HL-60 (cell line): ENCODE measurements at regions not wholly inside any gene's neighbourhood (a gene's known extent, or its start where the extent isn't known, plus 50 kb on each side); places are given as distances from the start of the nearest gene placed in this dataset.

ENCODE experiments used
- DNase-seq, 2 experiments: peaks; one replicate each; pipeline ENCODE4 v3.0.0-alpha.2; 2010 to 2020; ENCODE audit warnings: low read depth in 1 of 2, low spot score in 1 of 2
- H3K27ac ChIP-seq: fragments of 250-450 bp; sonication (Bioruptor Pico); replicated peaks from 2 replicates; pipeline ENCODE4 v1.5.1; 2020; ENCODE audit warnings: mild to moderate bottlenecking, moderate library complexity
- H3K27me3 ChIP-seq: fragments of 250-450 bp; sonication (Bioruptor Pico); 2 replicates; pipeline ENCODE4 v1.5.1; 2021; ENCODE audit warnings: mild to moderate bottlenecking, moderate library complexity; ENCODE audit not compliant: insufficient read depth, poor library complexity, severe bottlenecking
- H3K4me3 ChIP-seq: replicated peaks from 2 replicates; pipeline ENCODE4 v1.5.1; 2011; ENCODE audit warnings: mild to moderate bottlenecking, control low read depth, low read length; ENCODE audit not compliant: insufficient read depth
- GABPA ChIP-seq: IDR thresholded peaks from 2 replicates; pipeline ENCODE4 v1.6.1; 2012; ENCODE audit warnings: low read depth
- POLR2AphosphoS5 ChIP-seq: IDR thresholded peaks from 2 replicates; pipeline ENCODE4 v1.6.1; 2012; ENCODE audit warnings: low read depth
- SPI1 ChIP-seq: IDR thresholded peaks from 2 replicates; pipeline ENCODE4 v1.6.1; 2012; ENCODE audit warnings: low read depth, mild to moderate bottlenecking, borderline replicate concordance
- TF ChIP-seq, protein P1 (sequence below): IDR thresholded peaks from 2 replicates; pipeline ENCODE4 v1.6.1; 2012; ENCODE audit warnings: low read depth; ENCODE audit not compliant: insufficient replicate concordance
- TF ChIP-seq, protein P2 (sequence below): IDR thresholded peaks from one replicate; pipeline ENCODE4 v1.5.1; 2011; ENCODE audit warnings: low read length, control low read depth, inconsistent platforms; ENCODE audit not compliant: insufficient read depth

DNA sequence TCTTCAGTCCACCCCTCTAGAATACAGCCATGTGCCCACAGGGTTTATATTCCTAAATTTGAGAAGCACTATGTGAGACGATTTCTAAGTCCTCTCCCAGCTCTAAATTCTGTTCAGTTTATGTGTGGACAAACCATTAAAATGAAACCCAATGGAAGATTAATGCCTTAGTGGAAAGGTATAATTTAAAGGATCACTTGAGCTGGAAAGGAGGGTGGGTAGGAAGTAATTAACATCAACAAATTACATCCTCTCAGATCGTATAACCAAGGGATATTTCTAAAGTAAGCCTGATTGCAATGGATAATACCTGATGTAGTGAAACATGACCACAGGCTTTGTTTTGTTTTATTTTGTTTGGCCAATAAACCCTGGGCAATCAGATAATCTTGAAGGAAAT is 511.0 kb upstream of the COBL start:
- TF ChIP-seq SPI1: no peak
- TF ChIP-seq, protein P1, sequence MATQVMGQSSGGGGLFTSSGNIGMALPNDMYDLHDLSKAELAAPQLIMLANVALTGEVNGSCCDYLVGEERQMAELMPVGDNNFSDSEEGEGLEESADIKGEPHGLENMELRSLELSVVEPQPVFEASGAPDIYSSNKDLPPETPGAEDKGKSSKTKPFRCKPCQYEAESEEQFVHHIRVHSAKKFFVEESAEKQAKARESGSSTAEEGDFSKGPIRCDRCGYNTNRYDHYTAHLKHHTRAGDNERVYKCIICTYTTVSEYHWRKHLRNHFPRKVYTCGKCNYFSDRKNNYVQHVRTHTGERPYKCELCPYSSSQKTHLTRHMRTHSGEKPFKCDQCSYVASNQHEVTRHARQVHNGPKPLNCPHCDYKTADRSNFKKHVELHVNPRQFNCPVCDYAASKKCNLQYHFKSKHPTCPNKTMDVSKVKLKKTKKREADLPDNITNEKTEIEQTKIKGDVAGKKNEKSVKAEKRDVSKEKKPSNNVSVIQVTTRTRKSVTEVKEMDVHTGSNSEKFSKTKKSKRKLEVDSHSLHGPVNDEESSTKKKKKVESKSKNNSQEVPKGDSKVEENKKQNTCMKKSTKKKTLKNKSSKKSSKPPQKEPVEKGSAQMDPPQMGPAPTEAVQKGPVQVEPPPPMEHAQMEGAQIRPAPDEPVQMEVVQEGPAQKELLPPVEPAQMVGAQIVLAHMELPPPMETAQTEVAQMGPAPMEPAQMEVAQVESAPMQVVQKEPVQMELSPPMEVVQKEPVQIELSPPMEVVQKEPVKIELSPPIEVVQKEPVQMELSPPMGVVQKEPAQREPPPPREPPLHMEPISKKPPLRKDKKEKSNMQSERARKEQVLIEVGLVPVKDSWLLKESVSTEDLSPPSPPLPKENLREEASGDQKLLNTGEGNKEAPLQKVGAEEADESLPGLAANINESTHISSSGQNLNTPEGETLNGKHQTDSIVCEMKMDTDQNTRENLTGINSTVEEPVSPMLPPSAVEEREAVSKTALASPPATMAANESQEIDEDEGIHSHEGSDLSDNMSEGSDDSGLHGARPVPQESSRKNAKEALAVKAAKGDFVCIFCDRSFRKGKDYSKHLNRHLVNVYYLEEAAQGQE: no peak
- TF ChIP-seq GABPA: no peak
- TF ChIP-seq, protein P2, sequence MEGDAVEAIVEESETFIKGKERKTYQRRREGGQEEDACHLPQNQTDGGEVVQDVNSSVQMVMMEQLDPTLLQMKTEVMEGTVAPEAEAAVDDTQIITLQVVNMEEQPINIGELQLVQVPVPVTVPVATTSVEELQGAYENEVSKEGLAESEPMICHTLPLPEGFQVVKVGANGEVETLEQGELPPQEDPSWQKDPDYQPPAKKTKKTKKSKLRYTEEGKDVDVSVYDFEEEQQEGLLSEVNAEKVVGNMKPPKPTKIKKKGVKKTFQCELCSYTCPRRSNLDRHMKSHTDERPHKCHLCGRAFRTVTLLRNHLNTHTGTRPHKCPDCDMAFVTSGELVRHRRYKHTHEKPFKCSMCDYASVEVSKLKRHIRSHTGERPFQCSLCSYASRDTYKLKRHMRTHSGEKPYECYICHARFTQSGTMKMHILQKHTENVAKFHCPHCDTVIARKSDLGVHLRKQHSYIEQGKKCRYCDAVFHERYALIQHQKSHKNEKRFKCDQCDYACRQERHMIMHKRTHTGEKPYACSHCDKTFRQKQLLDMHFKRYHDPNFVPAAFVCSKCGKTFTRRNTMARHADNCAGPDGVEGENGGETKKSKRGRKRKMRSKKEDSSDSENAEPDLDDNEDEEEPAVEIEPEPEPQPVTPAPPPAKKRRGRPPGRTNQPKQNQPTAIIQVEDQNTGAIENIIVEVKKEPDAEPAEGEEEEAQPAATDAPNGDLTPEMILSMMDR: no peak
- no peak for TF ChIP-seq POLR2AphosphoS5
- Histone ChIP-seq H3K27me3 (no peaks in the 10 kb centered on the region), H3K27ac (no peak overlapping the region), H3K4me3 (no peak overlapping the region)
- no peak for DNase-seq

DNA sequence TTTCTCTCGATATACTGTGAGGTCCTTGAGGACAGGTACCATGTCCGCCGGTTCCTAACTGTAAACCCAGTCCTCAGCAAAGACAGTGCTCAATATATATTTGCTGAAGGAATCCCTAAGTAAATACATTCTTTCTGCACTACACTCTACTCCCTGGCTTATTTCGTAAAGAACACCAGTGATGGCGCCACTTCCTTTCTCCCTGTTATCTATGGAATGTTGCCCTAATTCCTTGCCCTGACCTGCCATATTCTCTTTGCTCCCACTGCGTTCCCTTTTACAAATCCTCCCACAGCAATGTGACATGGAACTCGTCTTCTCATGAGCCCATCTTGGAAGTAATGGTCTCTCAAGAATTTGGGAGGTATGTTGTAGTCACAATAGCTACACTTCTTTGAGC is 507.4 kb upstream of the COBL start:
- no peak overlapping the region for H3K27ac ChIP-seq
- TF ChIP-seq GABPA (no peak), SPI1 (no peak), POLR2AphosphoS5 (no peak)
- TF ChIP-seq, protein P1: no peak
- TF ChIP-seq, protein P2: no peak
- no peaks in the 10 kb centered on the region for H3K27me3 ChIP-seq
- DNase-seq: no peak
- H3K4me3 ChIP-seq: no peak overlapping the region

DNA sequence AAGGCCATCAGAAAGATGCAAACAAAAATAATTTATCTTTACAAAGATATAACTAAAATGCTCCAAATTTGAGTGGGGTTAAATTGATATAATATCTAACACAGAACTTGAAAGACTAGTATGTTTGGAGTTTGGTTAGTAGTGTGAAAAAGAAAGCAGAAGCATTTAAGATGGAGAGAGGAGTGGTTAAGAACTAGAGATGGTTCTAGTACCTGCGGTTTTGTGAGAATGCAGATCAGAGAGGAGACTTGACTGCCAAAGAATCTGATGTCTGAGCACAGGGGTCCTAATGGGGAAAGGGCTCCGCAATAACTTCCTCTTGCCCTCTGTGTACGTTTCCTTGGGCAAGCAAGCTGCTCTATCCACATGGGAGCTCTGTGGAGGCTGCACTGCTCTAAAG is 506.8 kb upstream of the COBL start:
- TF ChIP-seq POLR2AphosphoS5 (no peak), GABPA (no peak), SPI1 (no peak)
- TF ChIP-seq, protein P2: no peak
- TF ChIP-seq, protein P1: no peak
- Histone ChIP-seq H3K27ac (no peak overlapping the region), H3K4me3 (no peak overlapping the region), H3K27me3 (no peaks in the 10 kb centered on the region)
- no peak for DNase-seq
